ENCODE measurements at regions not wholly inside any gene's neighbourhood (a gene's known extent, or its start where the extent isn't known, plus 50 kb on each side); places are given as distances from the start of the nearest gene placed in this dataset.

DNA sequence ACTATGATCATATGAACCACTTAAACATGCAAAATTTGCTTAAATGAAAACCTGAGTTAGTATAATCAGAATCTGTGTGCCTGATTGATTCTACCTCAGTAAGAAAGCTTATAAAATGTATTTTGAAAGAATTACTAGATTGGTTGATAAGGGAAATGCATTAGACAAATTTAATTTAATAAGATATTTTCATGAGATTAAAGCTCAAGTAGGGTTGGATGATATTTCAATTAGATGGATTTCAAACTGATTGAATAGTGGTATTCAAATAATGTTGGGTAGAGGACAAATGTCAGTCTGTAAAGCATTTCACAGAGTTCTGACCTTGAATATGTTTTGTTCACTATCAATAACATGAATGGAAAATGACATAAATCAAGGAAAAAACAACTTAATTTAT lies 780.4 kb upstream of the ALCAM start:
- TF ChIP-seq, protein P1, sequence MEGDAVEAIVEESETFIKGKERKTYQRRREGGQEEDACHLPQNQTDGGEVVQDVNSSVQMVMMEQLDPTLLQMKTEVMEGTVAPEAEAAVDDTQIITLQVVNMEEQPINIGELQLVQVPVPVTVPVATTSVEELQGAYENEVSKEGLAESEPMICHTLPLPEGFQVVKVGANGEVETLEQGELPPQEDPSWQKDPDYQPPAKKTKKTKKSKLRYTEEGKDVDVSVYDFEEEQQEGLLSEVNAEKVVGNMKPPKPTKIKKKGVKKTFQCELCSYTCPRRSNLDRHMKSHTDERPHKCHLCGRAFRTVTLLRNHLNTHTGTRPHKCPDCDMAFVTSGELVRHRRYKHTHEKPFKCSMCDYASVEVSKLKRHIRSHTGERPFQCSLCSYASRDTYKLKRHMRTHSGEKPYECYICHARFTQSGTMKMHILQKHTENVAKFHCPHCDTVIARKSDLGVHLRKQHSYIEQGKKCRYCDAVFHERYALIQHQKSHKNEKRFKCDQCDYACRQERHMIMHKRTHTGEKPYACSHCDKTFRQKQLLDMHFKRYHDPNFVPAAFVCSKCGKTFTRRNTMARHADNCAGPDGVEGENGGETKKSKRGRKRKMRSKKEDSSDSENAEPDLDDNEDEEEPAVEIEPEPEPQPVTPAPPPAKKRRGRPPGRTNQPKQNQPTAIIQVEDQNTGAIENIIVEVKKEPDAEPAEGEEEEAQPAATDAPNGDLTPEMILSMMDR (IDR thresholded peaks at IDR 0.05; ENCODE audit: low read depth, low read length, missing control alignments) = no peak
- no peak for DNase-seq (ENCODE audit: extremely low read depth, low read depth)
- H3K4me3 ChIP-seq (replicated peaks; ENCODE audit: low read depth, low read length) = no peak overlapping the region

DNA sequence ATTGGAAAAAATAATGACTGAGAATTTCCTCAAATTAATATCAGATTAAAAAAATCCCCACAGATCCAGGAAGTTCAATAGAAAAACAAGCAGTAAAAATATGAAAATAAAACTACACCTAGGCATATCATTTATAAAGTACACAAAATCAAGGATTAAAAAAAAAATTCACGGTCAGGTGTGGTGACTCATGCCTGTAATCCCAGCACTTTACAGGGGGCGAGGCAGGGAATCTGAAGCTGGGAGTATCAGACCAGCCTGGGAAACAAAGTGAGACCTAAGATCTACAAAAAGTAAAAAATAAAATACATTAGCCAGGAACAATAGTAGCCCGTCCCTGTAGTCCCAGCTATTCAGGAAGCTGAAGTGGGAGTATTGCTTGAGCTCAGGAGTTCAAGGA lies 778.3 kb upstream of the ALCAM start:
- TF ChIP-seq, protein P1 (IDR thresholded peaks at IDR 0.05; ENCODE audit: low read depth, low read length, missing control alignments) = no peak
- no peak overlapping the region for H3K4me3 ChIP-seq (replicated peaks; ENCODE audit: low read depth, low read length)
- no peak for DNase-seq (ENCODE audit: extremely low read depth, low read depth)

- TF ChIP-seq, protein P1 (IDR thresholded peaks at IDR 0.05; ENCODE audit: low read depth, low read length, missing control alignments) = no peak
- DNase-seq (ENCODE audit: extremely low read depth, low read depth) = no peak
- no peak overlapping the region for H3K4me3 ChIP-seq (replicated peaks; ENCODE audit: low read depth, low read length)
These were observed 774.9 kb upstream of the ALCAM start for GRCh38 chr3:104591776-104592175.

- TF ChIP-seq, protein P1 (IDR thresholded peaks at IDR 0.05; ENCODE audit: low read depth, low read length, missing control alignments) = no peak
- H3K4me3 ChIP-seq (replicated peaks; ENCODE audit: low read depth, low read length) = no peak overlapping the region
- no peak for DNase-seq (ENCODE audit: extremely low read depth, low read depth)
These were observed 772.2 kb upstream of the ALCAM start for GRCh38 chr3:104594491-104594890.

GRCh38 chr3:104596054-104596453 lies 770.7 kb upstream of the ALCAM start:
- DNase-seq (ENCODE audit: extremely low read depth, low read depth) = no peak

GRCh38 chr3:104596551-104596950 lies 770.2 kb upstream of the ALCAM start:
- no peak overlapping the region for H3K4me3 ChIP-seq (replicated peaks; ENCODE audit: low read depth, low read length)
- DNase-seq (ENCODE audit: extremely low read depth, low read depth) = peak; percentile 42
- TF ChIP-seq, protein P1 (IDR thresholded peaks at IDR 0.05; ENCODE audit: low read depth, low read length, missing control alignments) = peak; percentile 43

More at GRCh38 chr3:104596054-104596453, 770.7 kb upstream of the ALCAM start:
- TF ChIP-seq, protein P1 (IDR thresholded peaks at IDR 0.05; ENCODE audit: low read depth, low read length, missing control alignments) = no peak
- no peak overlapping the region for H3K4me3 ChIP-seq (replicated peaks; ENCODE audit: low read depth, low read length)

DNA sequence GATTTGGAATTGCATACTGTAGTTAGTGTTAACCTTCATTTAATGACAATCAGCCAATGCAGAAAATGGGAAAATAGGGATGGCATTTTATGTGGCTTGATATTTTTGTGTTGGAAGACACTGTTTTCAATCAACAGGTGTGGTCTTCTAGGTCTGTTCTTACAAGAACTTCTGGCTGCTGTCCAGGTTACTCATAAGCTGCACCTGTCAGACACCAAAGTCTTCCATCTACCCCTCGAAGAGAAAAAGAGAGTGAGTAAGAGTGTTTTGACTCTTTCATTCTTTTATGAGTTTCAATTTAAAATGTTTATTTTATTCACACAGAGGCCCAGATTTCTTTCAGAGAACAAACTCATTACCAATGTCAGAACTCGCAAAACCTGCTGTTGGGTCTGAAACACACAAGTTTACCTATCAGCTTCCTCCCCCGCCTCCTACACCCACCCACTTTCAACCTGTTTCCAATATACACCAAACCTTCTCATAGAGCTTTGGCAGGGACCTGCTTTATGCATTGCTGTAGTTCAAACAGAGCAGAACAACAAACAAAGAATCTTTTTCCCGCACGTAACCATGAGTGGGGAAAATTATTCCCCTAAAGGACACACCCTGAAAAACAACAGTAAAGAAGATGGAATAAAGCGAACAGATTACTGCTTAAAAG lies 767.7 kb upstream of the ALCAM start:
- H3K4me3 ChIP-seq (replicated peaks; ENCODE audit: low read depth, low read length) = no peak overlapping the region
- no peak for DNase-seq (ENCODE audit: extremely low read depth, low read depth)
- TF ChIP-seq, protein P1 (IDR thresholded peaks at IDR 0.05; ENCODE audit: low read depth, low read length, missing control alignments) = no peak

Data from HFF-Myc (cell line).